Stimulated activated CD8-positive, alpha-beta memory T cell treated with anti-CD3 and anti-CD28 coated beads, Interleukin-12 subunit alpha, Interleukin-12 subunit beta, amount 100 ng/mL, for 24 hours (primary cell): ENCODE measurements at regions not wholly inside any gene's neighbourhood (a gene's known extent, or its start where the extent isn't known, plus 50 kb on each side); places are given as distances from the start of the nearest gene placed in this dataset.

Experiments used
- DNase-seq: peaks from one replicate; pipeline ENCODE4 v3.0.0-alpha.2; 2020; ENCODE audit errors: extremely low read depth

- DNase-seq = no peak
Observed at GRCh38 chr1:25036117-25036546, 106.1 kb upstream of the RUNX3 start.

GRCh38 chr1:25035523-25036116 lies 105.5 kb upstream of the RUNX3 start:
- no peak for DNase-seq

GRCh38 chr1:25034736-25035522 lies 104.9 kb upstream of the RUNX3 start:
- DNase-seq = no peak

- no peak for DNase-seq
Observed at GRCh38 chr1:25033828-25034705, 104.0 kb upstream of the RUNX3 start.

- no peak for DNase-seq
Observed at GRCh38 chr1:25033030-25033827, 103.2 kb upstream of the RUNX3 start.

- no peak for DNase-seq
Observed at GRCh38 chr1:25031966-25032667, 102.0 kb upstream of the RUNX3 start.

- DNase-seq = no peak
Observed at GRCh38 chr1:25031601-25031965, 101.5 kb upstream of the RUNX3 start.

- no peak for DNase-seq
Observed at GRCh38 chr1:25030674-25031589, 100.9 kb upstream of the RUNX3 start.

- DNase-seq = no peak
Observed at GRCh38 chr1:25030012-25030411, 99.9 kb upstream of the RUNX3 start.

- DNase-seq = no peak
Observed at GRCh38 chr1:25028907-25029599, 99.0 kb upstream of the RUNX3 start.

GRCh38 chr1:25028587-25028906 lies 98.5 kb upstream of the RUNX3 start:
- DNase-seq = no peak

- DNase-seq = no peak
Observed at GRCh38 chr1:25027822-25028586, 97.9 kb upstream of the RUNX3 start.

- no peak for DNase-seq
Observed at GRCh38 chr1:25026730-25027450, 96.8 kb upstream of the RUNX3 start.

GRCh38 chr1:25026304-25026703 lies 96.2 kb upstream of the RUNX3 start:
- no peak for DNase-seq

- no peak for DNase-seq
Observed at GRCh38 chr1:25024615-25025350, 94.7 kb upstream of the RUNX3 start.

- DNase-seq = no peak
Observed at GRCh38 chr1:25023826-25024225, 93.8 kb upstream of the RUNX3 start.

- DNase-seq = no peak
Observed at GRCh38 chr1:25023190-25023578, 93.1 kb upstream of the RUNX3 start.
